Lower leg skin (tissue), 3 donors: ENCODE measurements at regions not wholly inside any gene's neighbourhood (a gene's known extent, or its start where the extent isn't known, plus 50 kb on each side); places are given as distances from the start of the nearest gene placed in this dataset.

Experiments used
- CTCF ChIP-seq, 3 donors: fragments of 450-650 bp; IDR thresholded peaks; one replicate each; pipeline ENCODE4 v1.5.1; 2016; ENCODE audit warnings: antibody characterized with exemption in 3 of 3, mild to moderate bottlenecking in 3 of 3, moderate library complexity in 2 of 3
- POLR2A ChIP-seq, 2 donors: fragments of 450-650 bp; IDR thresholded peaks; one replicate each; pipeline ENCODE4 v1.6.1; 2016 to 2017; ENCODE audit warnings: antibody characterized with exemption in 2 of 2, mild to moderate bottlenecking in 1 of 2, moderate library complexity in 1 of 2

GRCh38 chr13:58680115-58680514 is 1048.6 kb downstream of the PCDH17 start:
- TF ChIP-seq CTCF (IDR thresholded peaks at IDR 0.05): no peak
- TF ChIP-seq POLR2A (IDR thresholded peaks at IDR 0.05): no peak
